ENCODE measurements at regions not wholly inside any gene's neighbourhood (a gene's known extent, or its start where the extent isn't known, plus 50 kb on each side); places are given as distances from the start of the nearest gene placed in this dataset.

GRCh38 chr20:57002066-57002570 is 264.3 kb downstream of the BMP7 start:
- Histone ChIP-seq H3K4me1 (ENCODE audit: control insufficient read depth, insufficient read depth, low read length) (0 out of 2 replicates have a peak, but pooled peaks cover 4% of the 10 kb centered on the region), H3K27ac (ENCODE audit: low read length) (no peak overlapping the region), H3K9me3 (ENCODE audit: control insufficient read depth, insufficient read depth, low read depth, low read length) (peaks cover 11% of the 10 kb centered on the region; the same call in 1 of the 2 replicates), H3K27me3 (ENCODE audit: control insufficient read depth, insufficient read depth, low read length) (no peaks in the 10 kb centered on the region), H3K36me3 (ENCODE audit: control insufficient read depth, insufficient read depth, low read length) (no peaks in the 10 kb centered on the region), H3K4me3 (ENCODE audit: low read depth in 2 of 2, low read length in 2 of 2) (no peak overlapping the region)
- CTCF ChIA-PET: no interaction called here
- intact Hi-C loops (cut with micrococcal nuclease; ENCODE audit: unreplicated experiment): no loop called here
- BruUV-seq (replicated peaks): no TSS peak
- in situ Hi-C loops (cut with HindIII; ENCODE audit: low pct_unique_long_range_greater_than_20kb, low sequenced_read_pairs): no loop called here
- no peak for ATAC-seq
- DNase-seq (ENCODE audit: low read depth, low spot score): no peak
- POLR2A ChIA-PET: no interaction called here
- no peak for TF ChIP-seq CTCF (IDR thresholded peaks at IDR 0.05)
- no peak for TF ChIP-seq POLR2AphosphoS5 (IDR thresholded peaks at IDR 0.05; ENCODE audit: low read depth, low read length)
- TF ChIP-seq TCF7L2 (IDR thresholded peaks at IDR 0.05; ENCODE audit: low read depth, low read length): no peak
- no peak for TF ChIP-seq REST (IDR thresholded peaks at IDR 0.05; ENCODE audit: insufficient read depth in 1 of 2, low read depth in 2 of 2, low read length in 1 of 2)
- no peak for TF ChIP-seq SIN3A (IDR thresholded peaks at IDR 0.05; ENCODE audit: borderline replicate concordance, insufficient read depth, low read depth, low read length)

- CTCF ChIA-PET: no interaction called here
- intact Hi-C loops (cut with micrococcal nuclease; ENCODE audit: unreplicated experiment): no loop called here
- peaks cover 9% of the 10 kb centered on the region; the same call in 1 of the 2 replicates for H3K9me3 ChIP-seq (ENCODE audit: control insufficient read depth, insufficient read depth, low read depth, low read length)
- no peak for DNase-seq (ENCODE audit: low read depth, low spot score)
- H3K4me3 ChIP-seq (ENCODE audit: low read depth in 2 of 2, low read length in 2 of 2): no peak overlapping the region
- no peak for ATAC-seq
- POLR2A ChIA-PET: no interaction called here
- BruUV-seq (replicated peaks): no TSS peak
- H3K36me3 ChIP-seq (ENCODE audit: control insufficient read depth, insufficient read depth, low read length): no peaks in the 10 kb centered on the region
- in situ Hi-C loops (cut with HindIII; ENCODE audit: low pct_unique_long_range_greater_than_20kb, low sequenced_read_pairs): no loop called here
- H3K27me3 ChIP-seq (ENCODE audit: control insufficient read depth, insufficient read depth, low read length): no peaks in the 10 kb centered on the region
- TF ChIP-seq CTCF (IDR thresholded peaks at IDR 0.05) (no peak), TCF7L2 (IDR thresholded peaks at IDR 0.05; ENCODE audit: low read depth, low read length) (no peak), REST (IDR thresholded peaks at IDR 0.05; ENCODE audit: insufficient read depth in 1 of 2, low read depth in 2 of 2, low read length in 1 of 2) (no peak), POLR2AphosphoS5 (IDR thresholded peaks at IDR 0.05; ENCODE audit: low read depth, low read length) (no peak), SIN3A (IDR thresholded peaks at IDR 0.05; ENCODE audit: borderline replicate concordance, insufficient read depth, low read depth, low read length) (no peak)
- no peak overlapping the region for H3K27ac ChIP-seq (ENCODE audit: low read length)
- H3K4me1 ChIP-seq (ENCODE audit: control insufficient read depth, insufficient read depth, low read length): 0 out of 2 replicates have a peak, but pooled peaks cover 4% of the 10 kb centered on the region
Observed at GRCh38 chr20:57003012-57003411, 263.4 kb downstream of the BMP7 start.
